ENCODE measurements at regions not wholly inside any gene's neighbourhood (a gene's known extent, or its start where the extent isn't known, plus 50 kb on each side); places are given as distances from the start of the nearest gene placed in this dataset.
A peak's percentile ranks its signal among the peaks of the same experiment; 100 is the strongest.

DNA sequence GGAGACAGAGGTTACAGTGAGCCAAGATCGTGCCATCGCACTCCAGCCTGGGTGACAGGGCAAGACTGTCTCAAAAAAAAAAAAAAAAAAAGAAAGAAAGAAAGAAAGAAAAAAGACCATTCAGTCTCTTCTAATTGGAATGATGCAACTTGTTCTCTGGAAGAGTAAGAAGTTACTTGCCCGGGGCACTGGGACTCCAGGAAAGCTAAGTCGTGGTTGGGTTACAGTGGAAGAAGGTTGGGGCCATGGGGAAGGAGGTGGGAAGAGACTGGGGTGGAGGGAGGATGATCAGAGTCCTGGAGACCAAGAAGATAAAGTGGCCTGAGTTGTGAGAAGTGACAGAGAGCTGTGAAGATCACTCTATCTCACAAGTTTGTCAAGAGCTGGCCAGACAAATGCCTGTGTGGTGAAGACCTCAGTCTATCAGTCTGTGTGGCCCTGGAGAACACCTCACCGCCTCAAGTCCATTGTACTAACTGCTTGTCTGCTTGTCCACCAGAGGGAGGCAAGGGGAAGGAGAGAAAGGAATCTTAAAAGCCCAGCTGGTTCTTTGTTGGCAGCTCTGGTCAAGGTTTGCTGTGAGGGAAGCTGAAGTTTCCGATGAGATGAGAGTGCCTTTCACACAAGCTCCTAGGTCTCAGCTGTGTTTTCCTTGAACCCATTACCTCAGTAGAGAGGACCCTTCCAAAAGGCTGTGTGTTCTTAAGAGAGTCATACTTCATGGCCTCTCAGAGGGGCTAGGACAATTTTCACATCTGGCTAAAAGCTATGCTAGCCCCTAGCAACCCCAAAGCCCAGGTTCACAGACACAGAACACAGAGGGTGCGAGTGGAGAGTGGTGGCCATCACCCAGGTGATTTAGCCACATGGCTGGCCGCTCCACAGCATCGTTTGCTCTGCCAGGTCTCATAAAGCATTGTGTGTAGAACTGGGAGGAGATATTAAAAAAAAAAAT lies 72.0 kb upstream of the TMEM178A start:
- H3K9me3 ChIP-seq = no peaks in the 10 kb centered on the region
- no peaks in the 10 kb centered on the region for H3K27me3 ChIP-seq
- DNase-seq = peak in 1 of 2 donors; percentile 17
- intact Hi-C loops (cut with DNase I; ENCODE audit: low total_unique reads) = no loop called here
- TF ChIP-seq POLR2A (IDR thresholded peaks at IDR 0.05) = no peak
- TF ChIP-seq CTCF (IDR thresholded peaks at IDR 0.05) = peak in 3 of 4 experiments; percentile 22 to 39 (median 39)
- no peaks in the 10 kb centered on the region for H3K4me1 ChIP-seq
- H3K27ac ChIP-seq = no peak overlapping the region
- H3K4me3 ChIP-seq = no peak overlapping the region
- H3K36me3 ChIP-seq = no peaks in the 10 kb centered on the region

- Histone ChIP-seq H3K9me3 (no peaks in the 10 kb centered on the region), H3K36me3 (no peaks in the 10 kb centered on the region), H3K4me3 (no peak overlapping the region), H3K27me3 (no peaks in the 10 kb centered on the region), H3K4me1 (no peaks in the 10 kb centered on the region), H3K27ac (no peak overlapping the region)
- intact Hi-C loops (cut with DNase I; ENCODE audit: low total_unique reads) = no loop called here
- no peak for DNase-seq
- TF ChIP-seq CTCF (IDR thresholded peaks at IDR 0.05) (no peak), POLR2A (IDR thresholded peaks at IDR 0.05) (no peak)
Measured at GRCh38 chr2:39595116-39595515, 70.6 kb upstream of the TMEM178A start.

DNA sequence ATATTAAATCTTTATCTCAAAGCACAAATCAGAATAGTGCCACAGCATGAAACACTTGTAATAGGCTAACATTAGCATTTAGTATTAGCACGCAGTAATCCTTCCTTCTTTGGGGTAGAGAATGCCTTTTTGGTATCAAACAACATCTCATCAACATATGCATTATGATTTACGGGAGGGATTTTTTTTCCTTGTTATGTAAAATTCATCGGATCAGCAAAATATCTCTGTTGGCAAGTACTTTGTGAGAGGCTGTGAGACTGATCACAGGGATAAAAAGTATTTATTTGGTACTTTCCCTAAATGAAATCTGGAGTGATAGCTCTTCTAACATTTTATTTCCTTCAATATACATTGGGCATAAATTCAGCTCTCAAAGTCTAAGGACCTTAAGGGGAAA lies 68.4 kb upstream of the TMEM178A start:
- intact Hi-C loops (cut with DNase I; ENCODE audit: low total_unique reads) = no loop called here
- H3K27me3 ChIP-seq = no peaks in the 10 kb centered on the region
- no peak overlapping the region for H3K4me3 ChIP-seq
- DNase-seq = no peak
- H3K36me3 ChIP-seq = no peaks in the 10 kb centered on the region
- TF ChIP-seq CTCF (IDR thresholded peaks at IDR 0.05) (no peak), POLR2A (IDR thresholded peaks at IDR 0.05) (no peak)
- H3K27ac ChIP-seq = no peak overlapping the region
- H3K9me3 ChIP-seq = no peaks in the 10 kb centered on the region
- no peaks in the 10 kb centered on the region for H3K4me1 ChIP-seq

GRCh38 chr2:39602616-39603015 lies 63.1 kb upstream of the TMEM178A start:
- Histone ChIP-seq H3K9me3 (no peaks in the 10 kb centered on the region), H3K27ac (no peak overlapping the region), H3K4me3 (no peak overlapping the region), H3K36me3 (no peaks in the 10 kb centered on the region), H3K27me3 (no peaks in the 10 kb centered on the region), H3K4me1 (no peaks in the 10 kb centered on the region)
- TF ChIP-seq POLR2A (IDR thresholded peaks at IDR 0.05) = no peak
- no peak for TF ChIP-seq CTCF (IDR thresholded peaks at IDR 0.05)
- DNase-seq = no peak
- intact Hi-C loops (cut with DNase I; ENCODE audit: low total_unique reads) = no loop called here

GRCh38 chr2:39603436-39603835 lies 62.3 kb upstream of the TMEM178A start:
- Histone ChIP-seq H3K36me3 (no peaks in the 10 kb centered on the region), H3K4me3 (no peak overlapping the region), H3K4me1 (no peaks in the 10 kb centered on the region), H3K27ac (no peak overlapping the region), H3K9me3 (no peaks in the 10 kb centered on the region), H3K27me3 (no peaks in the 10 kb centered on the region)
- DNase-seq = no peak
- intact Hi-C loops (cut with DNase I; ENCODE audit: low total_unique reads) = no loop called here
- TF ChIP-seq POLR2A (IDR thresholded peaks at IDR 0.05) (no peak), CTCF (IDR thresholded peaks at IDR 0.05) (no peak)

Data from uterus (tissue), 3 donors.